ENCODE measurements at regions not wholly inside any gene's neighbourhood (a gene's known extent, or its start where the extent isn't known, plus 50 kb on each side); places are given as distances from the start of the nearest gene placed in this dataset.

- ChIA-PET CTCF (no interaction called here), POLR2A (no interaction called here)
- no peak overlapping the region for H3K27ac ChIP-seq
- H3K9me3 ChIP-seq, result no peaks in the 10 kb centered on the region
- ATAC-seq (no peak), DNase-seq (ENCODE audit: low read depth in 1 of 2, low spot score in 1 of 2) (peak in 1 of 2 experiments; percentile 18), FAIRE-seq (no peak)
- 45% methylated on average over 1 of the region's 1 CpG for WGBS (ENCODE audit: missing lambda C conversion rate)
- no peak overlapping the region for H3K4me3 ChIP-seq
- TF ChIP-seq SREBF2 (IDR thresholded peaks at IDR 0.05), result no peak
- no peaks in the 10 kb centered on the region for H3K4me1 ChIP-seq
- H3K4me2 ChIP-seq, result no peak overlapping the region
These were observed 904.5 kb upstream of the EPHA7 start for GRCh38 chr6:94323853-94324252.

GRCh38 chr6:94300424-94301144, 881.2 kb upstream of the EPHA7 start:
- no peak overlapping the region for H3K27ac ChIP-seq
- no peak for TF ChIP-seq EHF (CRISPR knock-in tag; IDR thresholded peaks at IDR 0.05)
- TF ChIP-seq RARB (CRISPR knock-in tag; IDR thresholded peaks at IDR 0.05), result no peak
- no peak for TF ChIP-seq HEYL (CRISPR knock-in tag; IDR thresholded peaks at IDR 0.05)
- no peak for TF ChIP-seq NFE2L2 (conservative IDR thresholded peaks at IDR 0.05; ENCODE audit: low read length)
- TF ChIP-seq HES2 (IDR thresholded peaks at IDR 0.05), result no peak
- TF ChIP-seq ZNF302 (CRISPR knock-in tag; IDR thresholded peaks at IDR 0.05), result no peak
- TF ChIP-seq KDM5A (IDR thresholded peaks at IDR 0.05), result no peak
- no peak for TF ChIP-seq ZC3H11A (IDR thresholded peaks at IDR 0.05)
- no peak for TF ChIP-seq CEBPB (IDR thresholded peaks at IDR 0.05)
- no peak for TF ChIP-seq NPAS2 (CRISPR knock-in tag; IDR thresholded peaks at IDR 0.05; ENCODE audit: borderline replicate concordance)
- no peak for TF ChIP-seq CTCF (IDR thresholded peaks at IDR 0.05)
- no peak for TF ChIP-seq TFCP2L1 (CRISPR knock-in tag; IDR thresholded peaks at IDR 0.05)
- TF ChIP-seq RNF2 (IDR thresholded peaks at IDR 0.05; ENCODE audit: borderline replicate concordance, low read depth), result no peak
- TF ChIP-seq HOXA7 (CRISPR knock-in tag; IDR thresholded peaks at IDR 0.05), result no peak
- no peak for TF ChIP-seq HOXB13 (CRISPR knock-in tag; IDR thresholded peaks at IDR 0.05; ENCODE audit: low read depth)
- no peak for TF ChIP-seq HOXB5 (CRISPR knock-in tag; IDR thresholded peaks at IDR 0.05)
- H3K4me2 ChIP-seq, result no peak overlapping the region
- 34% methylated on average over 5 of the region's 5 CpGs for WGBS (ENCODE audit: missing lambda C conversion rate)
- H3K9me3 ChIP-seq, result no peaks in the 10 kb centered on the region
- ChIA-PET CTCF (no interaction called here), POLR2A (no interaction called here)
- H3K4me1 ChIP-seq, result no peaks in the 10 kb centered on the region
- ATAC-seq (no peak), FAIRE-seq (no peak), DNase-seq (ENCODE audit: low read depth in 1 of 2, low spot score in 1 of 2) (no peak)
- no peak overlapping the region for H3K4me3 ChIP-seq

GRCh38 chr6:94289131-94289530, 869.8 kb upstream of the EPHA7 start:
- Histone ChIP-seq H3K9me3 (no peaks in the 10 kb centered on the region), H3K27ac (no peak overlapping the region), H3K4me2 (no peak overlapping the region), H3K4me3 (no peak overlapping the region), H3K4me1 (no peaks in the 10 kb centered on the region)
- no peak for ATAC-seq
- POLR2A ChIA-PET, result no interaction called here
- 10% methylated on average over 6 of the region's 6 CpGs for WGBS (ENCODE audit: missing lambda C conversion rate)
- CTCF ChIA-PET, result no interaction called here
- DNase-seq (ENCODE audit: low read depth in 1 of 2, low spot score in 1 of 2), result no peak
- FAIRE-seq, result no peak
- TF ChIP-seq TP53 (CRISPR knock-in tag; IDR thresholded peaks at IDR 0.05) (no peak), JUNB (IDR thresholded peaks at IDR 0.05) (no peak), KDM1A (IDR thresholded peaks at IDR 0.05; ENCODE audit: low read depth) (no peak), HDAC2 (IDR thresholded peaks at IDR 0.05) (no peak), HMGXB4 (CRISPR knock-in tag; IDR thresholded peaks at IDR 0.05; ENCODE audit: borderline replicate concordance) (no peak), BCL3 (IDR thresholded peaks at IDR 0.05) (no peak), ZC3H11A (IDR thresholded peaks at IDR 0.05) (no peak), NPAS2 (CRISPR knock-in tag; IDR thresholded peaks at IDR 0.05; ENCODE audit: borderline replicate concordance) (no peak), HOXB13 (CRISPR knock-in tag; IDR thresholded peaks at IDR 0.05; ENCODE audit: low read depth) (no peak)

Measured in A549 (cell line).